Activated CD8-positive, alpha-beta memory T cell treated with anti-CD3 and anti-CD28 coated beads for 48 hours (primary cell): ENCODE measurements at regions not wholly inside any gene's neighbourhood (a gene's known extent, or its start where the extent isn't known, plus 50 kb on each side); places are given as distances from the start of the nearest gene placed in this dataset.

Experiments used
- DNase-seq, 3 experiments: peaks; one replicate each; pipeline ENCODE4 v3.0.0-alpha.2; 2020; ENCODE audit warnings: low read depth in 2 of 3, low spot score in 2 of 3

DNA sequence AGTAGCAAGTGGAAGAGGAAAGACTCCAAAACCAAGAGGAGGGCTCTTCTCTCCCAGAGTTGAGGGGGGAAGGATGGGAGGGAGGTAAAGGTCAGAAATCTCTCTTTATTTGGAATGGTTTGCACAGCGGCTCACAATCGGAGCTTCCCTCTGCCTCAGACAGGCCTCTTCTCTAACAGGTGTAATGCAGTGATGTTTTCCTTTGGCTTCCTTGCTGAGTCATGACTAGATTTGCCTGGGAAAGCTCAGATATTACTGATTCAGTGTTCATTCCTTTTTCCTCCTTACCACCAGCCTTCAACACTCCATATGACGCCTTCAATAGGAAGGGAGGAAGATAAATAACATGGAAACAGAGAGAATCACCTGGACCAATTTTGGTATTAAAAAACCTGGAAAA, 136.6 kb downstream of the RNF152 start:
- DNase-seq: no peak

DNA sequence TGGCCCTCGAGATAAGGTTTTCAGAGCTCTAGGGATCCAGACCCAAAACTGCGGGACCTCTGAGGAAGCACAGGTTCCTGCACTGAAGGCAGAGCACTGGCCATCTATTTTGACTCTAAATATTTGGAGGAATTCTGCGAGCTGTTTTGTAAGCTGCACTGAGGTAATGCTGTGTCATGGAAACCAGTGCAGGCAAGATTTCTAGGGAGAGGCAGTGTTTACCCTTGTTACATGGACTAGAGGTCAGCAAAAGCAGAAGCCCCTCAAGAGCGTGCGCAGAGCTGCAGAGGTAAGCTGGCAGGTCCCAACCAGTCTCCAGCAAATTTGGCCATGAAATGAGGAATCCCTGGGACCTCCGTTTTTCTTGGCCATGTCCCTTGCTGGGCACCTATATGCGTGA, 137.3 kb downstream of the RNF152 start:
- no peak for DNase-seq

DNA sequence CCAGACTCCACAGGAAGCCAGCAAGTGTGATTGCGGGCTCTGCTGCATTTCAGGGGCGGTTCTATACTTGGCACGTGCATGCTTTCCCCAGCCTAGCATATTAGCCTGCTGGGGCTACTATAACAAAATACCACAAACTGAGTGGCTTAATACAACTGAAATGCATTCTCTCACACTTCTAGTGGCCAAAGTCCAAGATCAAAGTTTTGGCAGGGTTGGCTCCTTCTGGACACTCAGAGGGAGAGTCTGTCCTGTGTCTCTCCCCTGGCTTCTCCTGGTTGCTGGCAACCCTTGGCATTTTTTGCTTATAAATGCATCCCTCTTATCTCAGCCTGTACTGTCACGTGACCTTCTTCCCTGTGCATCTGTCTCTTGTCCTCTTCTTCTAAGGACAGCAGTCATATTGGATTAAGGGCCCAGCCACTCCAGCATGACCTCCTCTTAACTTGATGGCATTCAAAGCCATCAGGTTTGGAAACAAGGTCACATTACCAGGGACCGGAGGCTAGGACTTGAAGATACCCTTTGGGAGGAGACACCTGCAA, 138.7 kb downstream of the RNF152 start:
- no peak for DNase-seq

- no peak for DNase-seq
These were observed 139.4 kb downstream of the RNF152 start for GRCh38 chr18:61753373-61753772.

GRCh38 chr18:61752973-61753372, 139.8 kb downstream of the RNF152 start:
- DNase-seq: no peak

- DNase-seq: no peak
These were observed 141.8 kb downstream of the RNF152 start for GRCh38 chr18:61750840-61751668.

- no peak for DNase-seq
These were observed 143.3 kb downstream of the RNF152 start for GRCh38 chr18:61749546-61749945.

DNA sequence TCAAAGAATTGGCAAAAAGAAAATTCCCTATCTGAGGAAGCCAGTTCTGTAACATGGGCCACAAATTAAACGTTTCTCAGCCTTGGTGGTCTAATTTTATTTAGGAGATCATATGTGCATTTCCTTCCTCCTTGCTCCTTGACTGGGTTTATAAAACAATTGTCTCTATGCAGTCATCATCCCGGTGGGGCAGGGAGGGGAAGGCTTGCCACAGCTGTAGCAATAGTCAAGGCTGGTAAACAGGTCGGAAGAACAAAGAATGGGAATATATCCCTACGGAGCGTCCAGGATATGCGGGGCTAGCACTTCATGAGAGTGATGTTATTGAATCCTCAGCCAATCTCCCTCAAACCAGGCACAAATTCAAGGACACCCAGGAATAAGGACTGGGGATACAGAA, 143.8 kb downstream of the RNF152 start:
- no peak for DNase-seq

GRCh38 chr18:61748004-61748403, 144.8 kb downstream of the RNF152 start:
- no peak for DNase-seq

GRCh38 chr18:61743775-61744531, 148.9 kb downstream of the RNF152 start:
- no peak for DNase-seq

GRCh38 chr18:61742565-61743429, 150.0 kb downstream of the RNF152 start:
- no peak for DNase-seq

GRCh38 chr18:61741881-61742454, 150.8 kb downstream of the RNF152 start:
- DNase-seq: no peak

DNA sequence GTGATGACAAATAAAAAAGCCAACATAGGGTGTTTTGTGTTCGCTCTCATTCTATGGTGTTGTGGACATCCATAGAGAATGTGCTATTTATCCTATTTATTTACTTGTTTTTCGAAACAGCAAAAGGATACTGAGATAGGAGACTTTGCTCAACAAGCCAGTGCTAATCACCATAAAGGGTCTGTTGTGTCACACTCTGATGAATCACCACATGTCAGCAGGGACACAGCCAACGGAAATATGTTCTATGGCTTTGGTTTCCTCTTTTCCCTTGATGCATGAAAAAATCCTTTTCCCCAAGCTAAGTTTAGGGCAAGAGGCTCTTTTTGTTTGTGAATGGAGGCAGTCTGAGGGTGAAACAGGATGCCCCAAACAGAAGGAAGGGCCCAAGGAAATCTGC, 154.3 kb downstream of the RNF152 start:
- no peak for DNase-seq

DNA sequence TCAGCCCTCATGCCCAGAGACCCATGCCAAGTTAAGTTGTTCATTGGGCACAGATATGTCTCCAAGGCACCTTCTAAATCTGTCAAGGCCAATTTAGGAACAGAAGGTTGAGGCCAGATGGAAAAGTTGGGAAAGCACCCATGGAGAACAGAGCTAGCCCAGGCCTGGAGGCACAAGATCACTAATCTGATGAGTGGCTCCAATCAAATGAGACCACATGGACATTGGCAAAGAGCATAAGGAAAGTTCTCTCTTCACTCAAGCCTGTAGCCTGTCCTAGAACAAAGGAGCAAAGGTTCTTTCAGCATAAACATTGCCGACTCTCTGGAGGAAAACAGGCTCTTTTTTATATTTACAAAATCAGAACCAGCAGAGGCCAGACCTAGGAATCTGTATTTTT, 154.8 kb downstream of the RNF152 start:
- no peak for DNase-seq

- DNase-seq: no peak
These were observed 156.7 kb downstream of the RNF152 start for GRCh38 chr18:61736133-61736532.

DNA sequence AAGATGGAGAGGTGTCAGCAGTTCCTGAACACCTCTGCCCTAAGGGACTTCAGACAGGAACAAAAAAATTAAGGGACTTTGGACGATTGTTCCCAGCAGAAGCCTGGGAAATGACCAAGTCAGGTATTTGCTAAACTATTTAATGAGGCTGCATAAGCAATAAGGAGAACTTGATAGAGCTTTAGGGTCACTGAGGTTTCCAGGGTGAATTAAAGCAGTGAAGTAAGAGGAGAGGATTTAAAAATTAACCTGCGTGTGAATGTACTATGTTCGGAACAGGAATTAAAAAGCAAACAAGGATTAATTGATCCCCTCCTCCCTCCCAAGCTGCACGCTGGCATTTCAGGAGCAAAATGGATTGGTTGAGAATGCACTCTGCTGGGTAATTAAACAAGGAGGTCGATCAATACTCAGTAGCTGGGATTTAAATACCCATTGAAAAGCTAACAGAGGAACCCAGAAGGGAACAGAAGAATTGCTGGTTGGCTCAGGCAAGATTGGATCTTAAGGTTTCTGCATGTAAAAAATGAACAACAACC, 157.2 kb downstream of the RNF152 start:
- DNase-seq: no peak

DNA sequence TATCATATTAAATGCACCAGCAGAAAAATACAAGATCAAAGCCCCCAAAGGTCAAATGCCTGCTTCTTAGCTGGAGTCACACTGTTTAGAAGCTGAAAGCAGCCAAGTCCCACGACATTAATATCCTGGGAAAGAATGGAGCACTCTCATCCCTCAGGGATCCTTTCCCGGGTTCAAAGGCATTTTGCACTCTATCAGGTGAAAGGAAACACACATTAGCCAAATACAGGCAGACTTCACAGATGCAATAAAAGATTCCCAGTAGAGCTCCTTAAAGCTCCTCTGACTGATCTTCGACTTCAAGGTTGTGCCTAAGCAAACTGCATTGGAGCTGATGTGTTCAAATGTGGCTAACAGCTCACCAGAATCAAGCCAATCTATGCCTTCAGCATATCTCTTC, 158.4 kb downstream of the RNF152 start:
- no peak for DNase-seq

- no peak for DNase-seq
These were observed 160.0 kb downstream of the RNF152 start for GRCh38 chr18:61732854-61733253.

DNA sequence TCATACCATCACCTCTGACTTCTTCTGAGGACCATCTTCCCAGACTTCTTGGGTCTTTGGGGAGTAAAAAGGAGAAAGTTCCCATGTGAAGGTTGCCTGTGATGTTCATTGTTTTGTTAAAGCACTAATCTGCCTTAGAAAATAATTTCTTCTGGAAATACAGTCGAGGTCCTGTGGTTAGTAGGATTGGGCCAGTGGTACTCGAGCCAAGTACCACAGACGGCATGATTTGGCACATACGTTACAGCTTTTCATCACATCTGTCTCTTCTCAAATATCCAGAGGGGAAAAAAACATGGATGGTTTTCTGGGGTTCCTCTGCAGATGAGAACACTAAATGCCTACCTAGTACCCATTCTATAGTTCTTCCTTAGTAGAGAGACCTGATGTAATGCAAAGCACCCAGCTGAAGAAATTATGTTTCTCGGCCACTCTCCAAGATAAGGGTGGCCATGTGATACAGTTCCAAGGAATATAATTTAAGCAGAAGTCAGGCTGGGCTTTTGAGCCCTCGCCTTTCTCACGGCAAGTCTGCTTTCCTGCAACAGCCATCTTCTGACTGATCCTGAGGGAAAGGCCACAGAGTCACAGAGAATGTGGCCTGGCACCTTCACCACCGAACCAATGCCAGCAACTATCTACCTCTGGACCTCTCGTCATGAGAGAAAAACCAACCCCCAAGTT, 161.0 kb downstream of the RNF152 start:
- no peak for DNase-seq

- DNase-seq: no peak
These were observed 161.6 kb downstream of the RNF152 start for GRCh38 chr18:61731178-61731577.
